Lung (tissue), 11 donors: ENCODE measurements at regions not wholly inside any gene's neighbourhood (a gene's known extent, or its start where the extent isn't known, plus 50 kb on each side); places are given as distances from the start of the nearest gene placed in this dataset.

ENCODE experiments used
- ATAC-seq: fragments of 200-7000 bp; cut with Tn5 transposase; one replicate; pipeline ENCODE4 v1.9.1; 2020; ENCODE audit warnings: moderate number of reproducible peaks; ENCODE audit not compliant: insufficient read depth, low FRiP score
- DNase-seq, 3 donors: peaks; one replicate each; pipeline ENCODE4 v3.0.0-alpha.2; 2013 to 2017
- H3K27ac ChIP-seq, 2 donors: one replicate each; pipeline ENCODE4 v1.5.1; 2013; ENCODE audit warnings: mild to moderate bottlenecking in 2 of 2, moderate library complexity in 2 of 2, control low read depth in 1 of 2, inconsistent platforms in 1 of 2, low read depth in 1 of 2, low read length in 1 of 2
- H3K27me3 ChIP-seq, 3 donors: one replicate each; pipeline ENCODE4 v1.5.1; 2013; ENCODE audit warnings: low read length in 2 of 3; ENCODE audit not compliant: control insufficient read depth in 3 of 3, insufficient read depth in 3 of 3
- H3K36me3 ChIP-seq, 4 donors: one replicate each; pipeline ENCODE4 v1.5.1; 2013; ENCODE audit warnings: low read length in 4 of 4, mild to moderate bottlenecking in 1 of 4, moderate library complexity in 1 of 4; ENCODE audit not compliant: control insufficient read depth in 4 of 4, insufficient read depth in 4 of 4
- H3K4me1 ChIP-seq, 5 donors: one replicate each; pipeline ENCODE4 v1.5.1; 2013; ENCODE audit warnings: low read length in 5 of 5, mild to moderate bottlenecking in 2 of 5, moderate library complexity in 1 of 5; ENCODE audit not compliant: control insufficient read depth in 5 of 5, insufficient read depth in 5 of 5
- H3K4me3 ChIP-seq: one replicate; pipeline ENCODE4 v1.5.1; 2013; ENCODE audit warnings: mild to moderate bottlenecking, control low read depth, moderate library complexity
- H3K9ac ChIP-seq, 2 donors: one replicate each; pipeline ENCODE4 v1.5.1; 2013; ENCODE audit warnings: low read length in 2 of 2, control low read depth in 1 of 2; ENCODE audit not compliant: insufficient read depth in 1 of 2
- H3K9me3 ChIP-seq, 4 donors: one replicate each; pipeline ENCODE4 v1.5.1; 2013; ENCODE audit warnings: low read length in 3 of 4, mild to moderate bottlenecking in 1 of 4, moderate library complexity in 1 of 4; ENCODE audit not compliant: control insufficient read depth in 4 of 4, insufficient read depth in 3 of 4
- CTCF ChIP-seq: IDR thresholded peaks from 2 replicates; pipeline ENCODE4 v1.5.1; 2012; ENCODE audit warnings: mild to moderate bottlenecking; ENCODE audit errors: control extremely low read depth, extremely low read depth
- WGBS, 2 donors: extraction: QIAGEN DNeasy Blood & Tissue Kit; methylation state at CpG; one replicate each; pipeline ENCODE4 v1.1.7; 2013; 5-methylcytosine and 5-hydroxymethylcytosine counted together
- donor health status: control.
- donor health status: control.
- donor health status: Bipolar disorder and iron deficiency.
- donor health status: healthy.
- donor health status: DM: yes; HTN: yes; CAD: no.

- Histone ChIP-seq H3K9ac (no peak overlapping the region), H3K9me3 (peaks cover 0 to 8% (median 0%) of the 10 kb centered on the region in 4 donors), H3K4me1 (no peaks in the 10 kb centered on the region), H3K27me3 (peaks cover 0 to 15% (median 3%) of the 10 kb centered on the region in 3 donors), H3K36me3 (no peaks in the 10 kb centered on the region), H3K27ac (no peak overlapping the region), H3K4me3 (no peak overlapping the region)
- ATAC-seq (no peak), DNase-seq (no peak)
- TF ChIP-seq CTCF: no peak
- WGBS, 2 donors: 74 to 78% methylated on average over 9 of the region's 9 CpGs
Observed at GRCh38 chr20:62571669-62572344, 70.5 kb upstream of the SLCO4A1 start.

GRCh38 chr20:62572980-62573379 is 69.3 kb upstream of the SLCO4A1 start:
- no peaks in the 10 kb centered on the region for H3K36me3 ChIP-seq
- H3K27ac ChIP-seq: no peak overlapping the region
- no peak overlapping the region for H3K4me3 ChIP-seq
- H3K9ac ChIP-seq: no peak overlapping the region
- no peak for TF ChIP-seq CTCF
- no peaks in the 10 kb centered on the region for H3K4me1 ChIP-seq
- H3K27me3 ChIP-seq: peaks cover 0 to 20% (median 1%) of the 10 kb centered on the region in 3 donors
- H3K9me3 ChIP-seq: peaks cover 0 to 8% (median 0%) of the 10 kb centered on the region in 4 donors
- DNase-seq (peak in 1 of 3 donors; percentile 24), ATAC-seq (no peak)
- 45 to 46% methylated on average over 15 of the region's 15 CpGs for WGBS, 2 donors

GRCh38 chr20:62573817-62574216 is 68.5 kb upstream of the SLCO4A1 start:
- WGBS, 2 donors: 42 to 46% methylated on average over 3 of the region's 3 CpGs
- no peaks in the 10 kb centered on the region for H3K4me1 ChIP-seq
- H3K4me3 ChIP-seq: no peak overlapping the region
- ATAC-seq (no peak), DNase-seq (no peak)
- no peak for TF ChIP-seq CTCF
- H3K9me3 ChIP-seq: peaks cover 0 to 8% (median 0%) of the 10 kb centered on the region in 4 donors
- no peak overlapping the region for H3K27ac ChIP-seq
- H3K36me3 ChIP-seq: no peaks in the 10 kb centered on the region
- H3K27me3 ChIP-seq: peaks cover 0 to 26% (median 4%) of the 10 kb centered on the region in 3 donors
- H3K9ac ChIP-seq: no peak overlapping the region
